ENCODE measurements at regions not wholly inside any gene's neighbourhood (a gene's known extent, or its start where the extent isn't known, plus 50 kb on each side); places are given as distances from the start of the nearest gene placed in this dataset.

GRCh38 chrX:63115196-63115595, 235.9 kb downstream of the SPIN4 start:
- no peak for DNase-seq
- Histone ChIP-seq H3K4me1 (replicated peaks in 1 of 2) (no peaks in the 10 kb centered on the region), H3K4me3 (no peak overlapping the region), H3K36me3 (replicated peaks in 1 of 2) (no peaks in the 10 kb centered on the region), H3K9me3 (replicated peaks in 1 of 3) (no peaks in the 10 kb centered on the region), H3K27me3 (no peaks in the 10 kb centered on the region), H3K27ac (no peak overlapping the region)
- WGBS, 4 donors, result 8 to 17% (median 13%) methylated on average over 1 of the region's 1 CpG
- TF ChIP-seq CTCF (IDR thresholded peaks at IDR 0.05), result no peak
- no peak for TF ChIP-seq POLR2A (IDR thresholded peaks at IDR 0.05)
- intact Hi-C loops (cut with DNase I), result no loop called here

- Histone ChIP-seq H3K27ac (no peak overlapping the region), H3K9me3 (replicated peaks in 1 of 3) (no peaks in the 10 kb centered on the region), H3K27me3 (no peaks in the 10 kb centered on the region), H3K4me3 (no peak overlapping the region), H3K4me1 (replicated peaks in 1 of 2) (no peaks in the 10 kb centered on the region), H3K36me3 (replicated peaks in 1 of 2) (no peaks in the 10 kb centered on the region)
- WGBS, 4 donors, result 67 to 90% (median 75%) methylated on average over 2 to 8 of the region's 8 CpGs
- DNase-seq, result no peak
- TF ChIP-seq POLR2A (IDR thresholded peaks at IDR 0.05) (no peak), CTCF (IDR thresholded peaks at IDR 0.05) (no peak)
- intact Hi-C loops (cut with DNase I), result no loop called here
These were observed 249.1 kb downstream of the SPIN4 start for GRCh38 chrX:63101879-63102620.

- WGBS, 4 donors, result 23 to 40% (median 33%) methylated on average over 1 to 2 of the region's 2 CpGs
- DNase-seq, result no peak
- H3K4me1 ChIP-seq (replicated peaks in 1 of 2), result no peaks in the 10 kb centered on the region
- intact Hi-C loops (cut with DNase I), result no loop called here
- H3K36me3 ChIP-seq (replicated peaks in 1 of 2), result no peaks in the 10 kb centered on the region
- H3K4me3 ChIP-seq, result no peak overlapping the region
- no peaks in the 10 kb centered on the region for H3K9me3 ChIP-seq (replicated peaks in 1 of 3)
- no peak overlapping the region for H3K27ac ChIP-seq
- TF ChIP-seq CTCF (IDR thresholded peaks at IDR 0.05) (no peak), POLR2A (IDR thresholded peaks at IDR 0.05) (no peak)
- H3K27me3 ChIP-seq, result peaks cover 33% of the 10 kb centered on the region
These were observed 292.9 kb downstream of the SPIN4 start for GRCh38 chrX:63058204-63058603.

GRCh38 chrX:63050225-63050624, 300.9 kb downstream of the SPIN4 start:
- Histone ChIP-seq H3K27ac (no peak overlapping the region), H3K4me3 (no peak overlapping the region), H3K4me1 (replicated peaks in 1 of 2) (no peaks in the 10 kb centered on the region), H3K27me3 (peaks cover 5% of the 10 kb centered on the region), H3K36me3 (replicated peaks in 1 of 2) (no peaks in the 10 kb centered on the region), H3K9me3 (replicated peaks in 1 of 3) (no peaks in the 10 kb centered on the region)
- 40 to 60% (median 46%) methylated on average over 1 to 2 of the region's 2 CpGs for WGBS, 4 donors
- peak in 1 of 7 donors; percentile 4 for DNase-seq
- intact Hi-C loops (cut with DNase I), result no loop called here
- TF ChIP-seq CTCF (IDR thresholded peaks at IDR 0.05) (peak in 1 of 6 experiments; percentile 24), POLR2A (IDR thresholded peaks at IDR 0.05) (no peak)
